Astrocyte (in vitro differentiated cells and primary cell): ENCODE measurements at regions not wholly inside any gene's neighbourhood (a gene's known extent, or its start where the extent isn't known, plus 50 kb on each side); places are given as distances from the start of the nearest gene placed in this dataset.

ENCODE experiments used
- CTCF ChIP-seq: IDR thresholded peaks from 2 replicates; pipeline ENCODE4 v1.5.1; 2011; ENCODE audit warnings: low read depth, mild to moderate bottlenecking, inconsistent platforms, low read length, moderate library complexity; ENCODE audit not compliant: insufficient read depth
- EZH2 ChIP-seq: IDR thresholded peaks from 2 replicates; pipeline ENCODE4 v1.6.1; 2012; ENCODE audit warnings: mild to moderate bottlenecking, low read length, inconsistent platforms; ENCODE audit not compliant: insufficient read depth

GRCh38 chr2:172204762-172205161 is 102.1 kb upstream of the DLX2 start:
- TF ChIP-seq CTCF (no peak), EZH2 (no peak)
